GM21529 (cell line): ENCODE measurements at regions not wholly inside any gene's neighbourhood (a gene's known extent, or its start where the extent isn't known, plus 50 kb on each side); places are given as distances from the start of the nearest gene placed in this dataset.
"Not testable (repeated sequence)": the region's sequence is repeated elsewhere in the genome, so short reads cannot be mapped to it uniquely, and the experiment has no call there.

Source experiments
- ATAC-seq: cut with Tn5 transposase; IDR thresholded peaks from one replicate; pipeline ENCODE4 v1.9.1; 2021; ENCODE audit not compliant: unreplicated experiment

- no peak for ATAC-seq
Measured at GRCh38 chr14:84975241-84975902, 554.6 kb upstream of the FLRT2 start.

- no peak for ATAC-seq
Measured at GRCh38 chr14:84976805-84977204, 553.1 kb upstream of the FLRT2 start.

- no peak for ATAC-seq
Measured at GRCh38 chr14:84987042-84987441, 542.9 kb upstream of the FLRT2 start.

GRCh38 chr14:84988357-84988756 is 541.6 kb upstream of the FLRT2 start:
- no peak for ATAC-seq

- ATAC-seq, result no peak
Measured at GRCh38 chr14:84991021-84991420, 538.9 kb upstream of the FLRT2 start.

GRCh38 chr14:84998216-84998615 is 531.7 kb upstream of the FLRT2 start:
- no peak for ATAC-seq

GRCh38 chr14:85002846-85003245 is 527.1 kb upstream of the FLRT2 start:
- no peak for ATAC-seq

- no peak for ATAC-seq
Measured at GRCh38 chr14:85003805-85004204, 526.1 kb upstream of the FLRT2 start.

GRCh38 chr14:85009506-85009905 is 520.4 kb upstream of the FLRT2 start:
- ATAC-seq, result no peak

- no peak for ATAC-seq
Measured at GRCh38 chr14:85010186-85010585, 519.8 kb upstream of the FLRT2 start.

GRCh38 chr14:85016496-85016895 is 513.4 kb upstream of the FLRT2 start:
- no peak for ATAC-seq

GRCh38 chr14:85023866-85024265 is 506.1 kb upstream of the FLRT2 start:
- ATAC-seq, result not testable (repeated sequence)

GRCh38 chr14:85024931-85025330 is 505.0 kb upstream of the FLRT2 start:
- ATAC-seq, result no peak

- ATAC-seq, result no peak
Measured at GRCh38 chr14:85027681-85028370, 502.1 kb upstream of the FLRT2 start.

GRCh38 chr14:85037411-85037810 is 492.5 kb upstream of the FLRT2 start:
- ATAC-seq, result no peak

GRCh38 chr14:85038526-85039352 is 491.2 kb upstream of the FLRT2 start:
- no peak for ATAC-seq

- ATAC-seq, result no peak
Measured at GRCh38 chr14:85039353-85039626, 490.7 kb upstream of the FLRT2 start.

- ATAC-seq, result no peak
Measured at GRCh38 chr14:85040046-85040685, 489.8 kb upstream of the FLRT2 start.

- ATAC-seq, result no peak
Measured at GRCh38 chr14:85041618-85042017, 488.3 kb upstream of the FLRT2 start.

GRCh38 chr14:85042301-85042700 is 487.6 kb upstream of the FLRT2 start:
- no peak for ATAC-seq

GRCh38 chr14:85050180-85050579 is 479.8 kb upstream of the FLRT2 start:
- no peak for ATAC-seq

- ATAC-seq, result no peak
Measured at GRCh38 chr14:85052646-85053045, 477.3 kb upstream of the FLRT2 start.
